Skeletal muscle tissue (tissue), 3 donors: ENCODE measurements at regions not wholly inside any gene's neighbourhood (a gene's known extent, or its start where the extent isn't known, plus 50 kb on each side); places are given as distances from the start of the nearest gene placed in this dataset.

ENCODE experiments used
- H3K27ac ChIP-seq: one replicate; pipeline ENCODE4 v1.7.0; 2013; ENCODE audit warnings: mild to moderate bottlenecking, low read depth, low read length, inconsistent platforms
- H3K27me3 ChIP-seq, 3 donors: one replicate each; pipeline ENCODE4 v1.7.0; 2013; ENCODE audit warnings: low read length in 3 of 3; ENCODE audit not compliant: control insufficient read depth in 3 of 3, insufficient read depth in 3 of 3
- H3K36me3 ChIP-seq, 3 donors: one replicate each; pipeline ENCODE4 v1.7.0; 2013; ENCODE audit warnings: low read length in 3 of 3; ENCODE audit not compliant: control insufficient read depth in 3 of 3, insufficient read depth in 3 of 3
- H3K4me1 ChIP-seq, 3 donors: one replicate each; pipeline ENCODE4 v1.7.0; 2013; ENCODE audit warnings: low read length in 3 of 3, mild to moderate bottlenecking in 3 of 3; ENCODE audit not compliant: control insufficient read depth in 3 of 3, insufficient read depth in 3 of 3
- H3K4me3 ChIP-seq, 3 donors: one replicate each; pipeline ENCODE4 v1.7.0; 2013; ENCODE audit warnings: low read length in 3 of 3
- H3K9ac ChIP-seq, 3 donors: one replicate each; pipeline ENCODE4 v1.7.0; 2013; ENCODE audit warnings: low read length in 3 of 3, mild to moderate bottlenecking in 3 of 3, moderate library complexity in 2 of 3, low read depth in 1 of 3
- H3K9me3 ChIP-seq, 3 donors: one replicate each; pipeline ENCODE4 v1.7.0; 2013; ENCODE audit warnings: low read length in 3 of 3; ENCODE audit not compliant: control insufficient read depth in 3 of 3
- donor health status: Osteomylitis.

DNA sequence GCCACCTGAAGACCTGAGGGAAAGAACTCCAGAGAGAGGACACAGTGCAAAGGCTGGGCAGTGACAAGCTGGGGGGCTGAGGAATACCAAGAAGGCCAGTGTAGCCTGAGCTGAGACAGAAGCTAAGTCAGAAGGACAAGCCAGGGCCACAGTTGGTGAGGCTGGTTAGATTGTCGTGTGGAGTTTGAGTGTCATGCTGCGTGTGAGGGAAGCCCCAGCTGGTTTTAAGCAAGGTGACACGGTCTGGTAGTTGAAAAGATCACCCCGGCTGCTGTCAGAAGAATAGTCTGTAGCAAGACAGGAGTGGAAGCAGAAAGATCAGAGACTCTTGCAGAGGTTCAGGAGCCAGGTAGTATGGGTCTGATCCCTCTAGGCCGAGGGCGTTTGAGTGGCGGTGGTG is 50.6 kb upstream of the RMDN2 start:
- H3K4me1 ChIP-seq = peaks cover 0 to 14% (median 9%) of the 10 kb centered on the region in 3 donors
- H3K27me3 ChIP-seq = no peaks in the 10 kb centered on the region
- H3K27ac ChIP-seq = no peak overlapping the region
- no peak overlapping the region for H3K4me3 ChIP-seq
- no peaks in the 10 kb centered on the region for H3K36me3 ChIP-seq
- no peak overlapping the region for H3K9ac ChIP-seq
- no peaks in the 10 kb centered on the region for H3K9me3 ChIP-seq
